ENCODE measurements at regions not wholly inside any gene's neighbourhood (a gene's known extent, or its start where the extent isn't known, plus 50 kb on each side); places are given as distances from the start of the nearest gene placed in this dataset.
A peak's percentile ranks its signal among the peaks of the same experiment; 100 is the strongest.

DNA sequence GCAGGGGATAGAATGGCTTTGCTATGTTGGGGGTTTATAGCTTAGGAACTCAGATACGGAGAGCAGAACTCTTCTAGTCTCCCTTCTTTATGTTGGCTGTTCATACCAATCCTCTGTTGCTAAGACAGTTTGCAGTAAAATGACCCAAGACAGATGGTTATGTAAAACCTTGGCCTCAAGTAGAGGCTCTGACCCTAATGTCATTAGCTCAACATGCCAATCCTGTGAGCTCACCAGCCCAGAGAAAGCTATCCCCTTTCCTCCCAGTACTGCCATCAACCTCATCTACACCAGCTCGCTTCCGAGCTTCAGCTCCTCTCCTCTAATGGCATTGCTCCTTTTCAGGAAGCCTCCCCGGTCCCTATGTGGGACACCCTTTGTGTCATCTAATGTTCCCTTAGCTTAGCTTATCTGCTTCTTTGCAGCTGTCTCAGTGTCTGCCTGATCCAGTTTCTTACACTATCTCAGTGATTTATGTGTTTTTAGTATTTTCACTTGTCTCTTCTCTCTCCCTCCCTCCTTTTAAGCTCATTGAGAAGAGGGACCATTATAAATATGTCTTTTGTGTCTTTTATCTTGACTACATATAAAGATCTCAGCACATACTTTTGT lies 281.3 kb upstream of the CLINT1 start:
- DNase-seq, result no peak

DNA sequence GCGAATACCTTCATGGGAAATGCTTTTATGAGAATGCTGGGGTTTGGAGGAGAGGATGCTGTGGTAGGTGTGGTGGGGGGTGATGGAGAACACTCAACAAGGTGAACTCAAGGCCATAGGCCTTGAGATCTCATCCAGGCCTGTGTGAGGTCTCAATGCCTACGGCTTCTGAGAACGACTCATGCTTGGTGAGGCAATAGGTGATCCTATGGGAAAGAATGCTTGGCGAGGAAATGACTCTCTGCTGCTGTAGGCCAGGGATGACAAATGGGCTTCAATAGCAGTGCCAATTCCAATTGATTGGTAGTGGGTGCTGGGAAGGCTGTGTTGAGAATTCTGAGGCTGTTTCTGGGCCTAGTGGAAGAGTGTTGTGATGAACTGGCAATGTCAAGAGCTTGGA lies 280.2 kb upstream of the CLINT1 start:
- no peak for DNase-seq

DNA sequence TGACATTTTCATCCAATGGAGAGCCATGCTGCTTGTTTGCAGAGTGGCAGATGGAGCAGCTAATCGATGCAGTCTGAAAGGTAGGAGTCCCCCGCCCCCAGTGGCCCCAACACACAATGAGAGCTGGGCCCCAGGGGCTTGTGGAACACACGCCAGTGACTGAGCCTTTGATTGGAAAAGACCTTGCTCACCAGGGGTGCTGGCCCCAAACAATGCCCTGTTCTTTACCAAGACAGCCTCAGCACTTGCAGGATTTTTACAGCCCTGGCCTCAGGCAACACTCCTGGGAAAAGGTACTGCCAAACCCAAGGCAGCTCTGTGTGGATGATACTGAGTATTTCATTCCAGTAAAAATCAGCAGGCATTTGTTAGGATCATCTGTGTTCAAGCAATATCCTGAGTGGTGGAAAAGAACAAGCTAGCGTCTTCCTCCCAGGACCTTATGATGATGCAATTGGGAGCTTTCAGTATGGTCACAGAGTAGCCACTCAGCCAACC lies 276.8 kb upstream of the CLINT1 start:
- peak; percentile 76 for DNase-seq

DNA sequence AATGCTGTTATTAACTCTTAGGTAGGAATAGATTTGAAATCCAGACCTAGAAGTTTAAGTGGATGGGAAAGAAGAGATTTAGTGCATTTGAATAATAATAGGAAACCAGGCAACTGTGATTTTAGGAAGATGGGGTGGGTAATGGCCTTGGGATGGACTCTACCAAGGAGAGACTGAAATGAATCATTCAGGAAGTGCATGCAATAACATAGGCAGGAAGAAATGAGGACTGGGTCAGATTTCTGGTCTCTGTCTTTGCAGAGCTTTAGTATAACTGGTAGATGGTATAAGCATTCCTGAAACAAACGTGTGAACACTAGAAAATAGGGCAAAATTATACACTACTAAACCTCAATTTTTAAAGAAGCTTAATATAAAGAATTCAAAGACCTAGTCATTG lies 274.4 kb upstream of the CLINT1 start:
- DNase-seq, result no peak

DNA sequence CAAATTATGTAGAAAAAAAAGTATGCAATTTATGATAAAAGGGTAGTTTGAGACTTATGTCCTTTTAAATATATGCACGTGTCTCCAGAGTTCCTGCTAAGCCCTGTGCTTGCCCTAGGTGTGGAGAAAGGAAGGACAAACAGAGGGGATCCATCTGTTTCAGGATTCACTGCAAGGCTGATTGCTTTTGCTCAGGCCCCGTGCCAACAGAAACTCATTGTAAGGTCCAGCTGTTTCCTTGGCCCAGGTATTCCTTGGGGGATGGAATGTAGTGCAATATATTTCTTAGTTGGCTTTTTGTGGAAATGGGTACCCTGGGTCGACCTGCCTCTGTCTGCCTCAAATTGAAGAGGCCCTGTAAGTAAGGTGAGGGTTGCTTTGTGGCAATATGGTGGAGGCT lies 268.6 kb upstream of the CLINT1 start:
- no peak for DNase-seq

DNA sequence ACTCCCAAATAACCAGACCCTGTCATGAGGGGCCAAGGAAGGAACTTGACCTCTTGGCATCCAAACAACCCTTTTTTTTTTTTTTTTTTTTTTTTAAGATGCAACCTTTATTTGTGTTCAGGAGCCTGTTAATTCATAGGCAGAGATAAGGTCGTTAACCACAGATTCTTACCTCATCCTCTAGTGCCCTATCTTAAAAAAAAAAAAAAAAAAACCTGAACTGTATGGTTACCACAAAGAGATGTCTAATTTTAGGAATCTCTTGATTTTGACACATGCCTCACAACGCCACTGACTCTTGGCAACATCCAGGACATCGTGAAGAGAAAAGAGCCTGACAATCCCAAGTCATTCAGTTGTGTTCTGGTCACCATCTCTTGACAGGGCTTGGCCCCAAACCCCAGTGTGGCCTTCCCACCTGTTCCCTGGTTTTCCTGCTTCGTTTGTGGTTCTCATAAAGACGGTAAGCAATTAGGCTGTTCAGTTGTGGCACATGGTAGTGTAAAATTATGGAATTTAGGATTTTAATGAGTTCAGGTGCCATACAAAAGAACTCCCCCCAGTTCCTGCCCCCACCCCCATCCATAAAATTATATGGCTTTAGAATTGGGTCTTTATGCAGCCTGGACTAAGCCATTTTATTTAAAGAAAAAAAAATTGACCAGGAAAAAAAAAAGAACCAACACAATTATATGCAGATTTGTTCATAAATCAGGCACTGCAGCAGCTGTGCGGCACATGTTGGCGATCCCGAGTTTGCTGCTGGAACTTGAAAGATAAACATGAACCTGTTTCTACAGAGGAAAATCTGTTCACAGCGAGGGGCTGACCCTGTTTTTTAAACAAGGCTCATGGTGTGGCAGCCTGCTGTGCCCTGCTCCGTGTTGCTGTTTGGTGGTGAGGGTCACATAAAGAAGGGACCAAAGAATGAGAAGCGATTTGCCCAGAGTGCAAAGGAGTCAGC lies 267.8 kb upstream of the CLINT1 start:
- DNase-seq, result no peak

DNA sequence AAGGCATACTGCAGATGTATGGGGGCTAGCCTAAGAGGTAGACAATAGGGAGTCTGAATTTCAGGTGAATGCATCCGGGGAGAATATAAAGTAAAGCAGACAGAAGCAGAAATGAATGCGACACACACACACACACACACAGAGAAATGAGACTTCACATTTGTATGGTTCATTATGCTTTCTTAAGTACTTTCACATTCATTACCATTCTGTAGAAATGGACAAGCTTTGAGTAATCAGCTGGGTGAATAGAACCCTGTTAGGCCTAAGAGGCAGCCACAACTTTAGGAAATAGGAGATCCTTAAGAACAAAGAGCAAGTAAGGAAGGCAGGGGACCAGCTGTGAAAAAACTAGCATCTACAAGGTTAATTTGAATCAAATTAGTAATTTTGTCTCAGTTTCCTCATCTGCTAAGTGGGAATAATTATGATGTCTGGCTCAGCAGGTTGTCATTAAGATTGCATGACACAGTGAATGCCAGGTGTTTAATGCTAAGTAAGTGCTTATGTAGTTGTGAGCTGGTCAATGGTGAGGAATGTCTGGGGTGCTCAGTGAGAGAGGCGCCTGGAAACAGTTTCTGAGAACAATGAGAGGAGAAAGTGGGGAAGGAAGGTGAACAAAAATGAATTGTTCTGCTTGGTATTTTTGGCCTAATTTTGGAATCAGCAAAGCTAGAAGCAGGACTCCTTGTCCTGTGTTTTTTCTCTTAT lies 265.8 kb upstream of the CLINT1 start:
- no peak for DNase-seq

GRCh38 chr5:158123595-158123994 lies 264.6 kb upstream of the CLINT1 start:
- no peak for DNase-seq

GRCh38 chr5:158121678-158122077 lies 262.7 kb upstream of the CLINT1 start:
- DNase-seq, result no peak

DNA sequence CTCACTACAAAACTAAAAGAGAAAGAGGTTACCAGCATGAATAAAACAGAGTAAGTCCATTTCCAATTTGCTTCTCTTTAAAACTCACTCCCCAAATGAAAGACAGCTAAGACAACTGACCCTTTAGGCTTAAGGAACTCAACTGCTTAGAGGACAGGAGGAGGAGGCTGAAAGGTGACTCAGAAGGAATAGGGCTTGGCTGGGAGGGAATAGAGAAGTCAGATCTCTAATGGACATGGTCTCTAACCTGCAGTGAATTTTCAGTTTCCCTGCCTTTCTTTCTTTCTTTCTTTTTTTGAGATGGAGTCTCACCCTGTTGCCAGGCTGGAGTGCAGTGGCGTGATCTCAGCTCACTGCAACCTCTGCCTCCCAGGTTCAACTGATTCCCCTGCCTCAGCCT lies 261.8 kb upstream of the CLINT1 start:
- DNase-seq, result no peak

GRCh38 chr5:158119961-158120723 lies 261.2 kb upstream of the CLINT1 start:
- no peak for DNase-seq

DNA sequence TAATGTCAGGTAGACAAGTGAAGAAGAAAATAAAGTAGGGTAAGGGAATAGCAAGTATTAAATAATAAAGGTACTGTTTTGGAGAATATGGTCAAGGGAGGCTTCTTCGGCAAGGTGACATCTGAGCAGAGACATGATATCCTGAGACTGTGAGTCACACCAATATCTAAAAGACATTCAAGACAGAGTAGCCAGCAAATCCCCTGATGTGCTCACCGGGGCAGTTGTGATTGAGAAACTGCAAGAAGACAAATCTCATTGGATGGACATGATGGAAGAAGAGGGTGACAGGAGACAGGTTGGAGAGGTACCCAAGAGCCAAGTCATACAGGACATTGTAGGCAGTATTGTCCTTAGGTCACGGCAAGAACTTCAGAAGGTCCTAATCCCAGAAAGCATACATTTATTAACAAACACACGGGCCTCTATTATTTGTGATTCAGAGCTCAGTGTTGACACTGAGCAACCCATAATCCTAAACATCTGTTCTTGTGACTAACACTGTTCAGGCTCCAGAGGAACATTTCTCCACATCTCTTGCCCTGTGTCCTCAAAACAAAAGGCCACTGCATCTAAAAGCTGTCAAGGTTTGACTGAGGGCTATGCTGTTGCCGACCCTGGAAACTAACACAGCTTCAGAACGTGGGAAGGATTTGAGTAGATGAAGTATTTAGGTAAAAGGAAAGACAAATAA lies 258.7 kb upstream of the CLINT1 start:
- DNase-seq, result no peak

DNA sequence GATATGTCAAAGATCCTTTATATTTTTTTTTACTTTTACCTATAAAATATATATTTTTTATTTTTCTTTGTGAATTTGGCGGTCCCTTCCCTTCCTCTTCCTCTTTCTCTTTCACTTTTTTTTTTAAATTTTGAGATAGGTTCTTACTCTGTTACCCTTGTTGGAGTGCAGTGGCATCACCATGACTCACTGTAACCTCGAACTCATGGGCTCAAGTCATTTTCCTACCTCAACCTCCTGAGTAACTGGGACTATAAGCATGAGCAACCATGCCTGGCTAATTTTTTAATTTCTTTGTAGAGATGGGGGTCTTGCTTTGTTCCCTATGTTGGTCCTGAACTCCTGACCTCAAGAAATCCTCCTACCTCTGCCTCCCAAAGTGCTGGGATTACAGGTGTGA lies 258.0 kb upstream of the CLINT1 start:
- no peak for DNase-seq

- DNase-seq, result no peak
These were observed 256.5 kb upstream of the CLINT1 start for GRCh38 chr5:158115468-158115867.

GRCh38 chr5:158108177-158108576 lies 249.2 kb upstream of the CLINT1 start:
- DNase-seq, result no peak

GRCh38 chr5:158100373-158100888 lies 241.5 kb upstream of the CLINT1 start:
- DNase-seq, result no peak

DNA sequence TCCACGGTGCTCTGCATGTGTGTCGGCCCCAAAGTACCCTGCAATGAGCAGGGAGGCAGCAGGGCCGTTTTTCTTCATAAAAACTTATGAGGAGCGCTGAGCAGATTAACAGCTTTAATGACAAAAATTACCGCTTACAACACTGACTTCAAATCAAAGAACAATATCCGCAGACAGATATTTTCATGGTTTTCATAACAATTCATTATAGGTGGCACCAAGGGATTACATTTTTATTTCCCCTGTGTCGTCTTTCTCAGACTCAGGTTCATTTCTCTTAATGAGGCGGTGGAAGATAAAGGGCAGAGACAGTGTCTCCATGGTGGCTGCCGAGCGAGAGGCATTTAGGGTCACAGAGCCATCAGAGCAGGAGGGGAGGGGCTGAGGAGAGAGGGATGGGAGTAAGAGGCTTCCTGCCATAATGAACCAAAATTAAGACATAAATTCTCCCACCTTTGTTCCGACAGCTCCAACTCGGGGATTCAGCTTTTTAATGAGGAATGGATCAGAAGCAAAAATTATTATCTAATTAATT lies 240.7 kb upstream of the CLINT1 start:
- DNase-seq, result no peak

- no peak for DNase-seq
These were observed 237.9 kb upstream of the CLINT1 start for GRCh38 chr5:158096835-158097234.

DNA sequence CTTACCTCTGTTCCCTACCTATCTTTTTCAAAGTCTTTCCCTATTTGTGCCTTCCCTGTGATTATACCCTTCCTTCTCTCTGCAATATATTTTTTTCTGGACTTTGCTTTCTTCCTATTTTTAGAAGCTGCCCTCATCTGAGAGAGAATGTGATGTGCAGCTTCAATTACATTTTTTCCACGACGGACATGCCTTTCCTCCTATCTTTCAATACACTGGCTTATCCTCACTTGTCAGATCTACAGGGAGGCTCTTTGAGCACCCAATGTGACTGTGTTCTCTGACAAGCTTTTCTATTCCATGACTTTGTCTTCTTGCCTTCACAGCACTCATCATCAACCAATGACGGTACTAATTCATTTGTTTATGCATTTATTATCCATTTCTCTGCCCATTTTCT lies 227.9 kb upstream of the CLINT1 start:
- no peak for DNase-seq

- no peak for DNase-seq
These were observed 225.3 kb upstream of the CLINT1 start for GRCh38 chr5:158084292-158084691.

DNA sequence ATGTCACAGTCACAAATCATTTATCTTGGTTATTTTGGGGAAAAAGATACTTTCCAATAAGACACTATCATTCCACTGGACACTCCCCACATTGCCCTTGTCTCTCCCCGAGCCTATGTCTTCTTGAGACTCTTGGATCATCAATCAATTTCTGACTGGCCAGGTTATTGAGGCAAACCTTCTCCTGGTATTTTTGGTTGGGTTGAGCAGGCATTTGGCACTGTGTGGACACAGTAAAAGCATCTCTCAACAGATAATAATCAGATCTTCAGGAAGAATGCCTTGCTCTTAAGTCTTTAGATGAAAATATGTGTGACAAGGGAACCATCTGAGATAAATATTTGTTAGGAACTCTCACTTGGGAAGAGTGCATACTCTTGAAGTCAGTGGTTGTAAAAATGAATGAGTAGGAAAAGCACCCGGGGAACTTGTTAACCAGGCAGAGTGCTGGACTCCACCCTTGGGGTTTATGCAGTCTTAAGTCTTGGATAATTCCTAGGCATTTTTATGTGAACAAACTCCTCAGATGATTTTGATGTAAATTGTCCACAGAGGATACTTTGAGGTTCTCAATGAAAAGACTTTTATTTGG lies 223.8 kb upstream of the CLINT1 start:
- no peak for DNase-seq
